Neural progenitor cell (in vitro differentiated cells): ENCODE measurements at regions not wholly inside any gene's neighbourhood (a gene's known extent, or its start where the extent isn't known, plus 50 kb on each side); places are given as distances from the start of the nearest gene placed in this dataset.

Experiments used
- DNase-seq: peaks from one replicate; pipeline ENCODE4 v3.0.0-alpha.2; 2016; ENCODE audit warnings: low spot score
- H2AFZ ChIP-seq: fragments of 200-600 bp; sonication (generic); replicated peaks from 2 replicates; pipeline ENCODE4 v1.6.1; 2016; ENCODE audit warnings: antibody characterized with exemption
- H3F3A ChIP-seq: fragments of 200-600 bp; sonication (generic); 2 replicates; pipeline ENCODE4 v1.6.1; 2016; ENCODE audit warnings: antibody characterized with exemption, low read depth
- H3K27ac ChIP-seq: fragments of 200-600 bp; sonication (generic); 2 replicates; pipeline ENCODE4 v1.5.1; 2016; ENCODE audit warnings: mild to moderate bottlenecking
- H3K27me3 ChIP-seq: fragments of 200-600 bp; sonication (generic); 2 replicates; pipeline ENCODE4 v1.6.1; 2016; ENCODE audit warnings: mild to moderate bottlenecking, moderate library complexity
- H3K36me3 ChIP-seq: fragments of 200-600 bp; sonication (generic); 2 replicates; pipeline ENCODE4 v1.5.1; 2016
- H3K4me1 ChIP-seq: fragments of 200-600 bp; sonication (generic); 2 replicates; pipeline ENCODE4 v1.6.1; 2016; ENCODE audit warnings: mixed run types
- H3K4me2 ChIP-seq: fragments of 200-600 bp; sonication (generic); 2 replicates; pipeline ENCODE4 v1.6.1; 2016
- H3K4me3 ChIP-seq: fragments of 200-600 bp; sonication (generic); 2 replicates; pipeline ENCODE4 v1.5.1; 2016
- H3K79me2 ChIP-seq: fragments of 200-600 bp; sonication (generic); 2 replicates; pipeline ENCODE4 v1.6.1; 2016; ENCODE audit warnings: low read depth
- H3K9ac ChIP-seq: fragments of 200-600 bp; sonication (generic); 2 replicates; pipeline ENCODE4 v1.6.1; 2016
- H3K9me3 ChIP-seq: fragments of 200-600 bp; sonication (generic); 2 replicates; pipeline ENCODE4 v1.5.1; 2016; ENCODE audit warnings: low read depth
- H4K20me1 ChIP-seq: fragments of 200-600 bp; sonication (generic); 2 replicates; pipeline ENCODE4 v1.6.1; 2016; ENCODE audit warnings: low read depth
- H3K27ac Mint-ChIP-seq: 3 replicates; pipeline ENCODE4 v1.8.0; 2021; ENCODE audit warnings: mixed read lengths
- H3K27me3 Mint-ChIP-seq: 2 replicates; pipeline ENCODE4 v1.8.0; 2022; ENCODE audit warnings: low read depth, mild to moderate bottlenecking, inconsistent platforms, moderate library complexity, mixed read lengths; ENCODE audit not compliant: insufficient read depth
- H3K36me3 Mint-ChIP-seq: 3 replicates; pipeline ENCODE4 v1.8.0; 2021; ENCODE audit warnings: mixed read lengths
- H3K4me1 Mint-ChIP-seq: 3 replicates; pipeline ENCODE4 v1.8.0; 2021; ENCODE audit warnings: mixed read lengths
- H3K4me3 Mint-ChIP-seq: 3 replicates; pipeline ENCODE4 v1.8.0; 2021; ENCODE audit warnings: mild to moderate bottlenecking, moderate library complexity, mixed read lengths
- H3K9me3 Mint-ChIP-seq: 3 replicates; pipeline ENCODE4 v1.8.0; 2020; ENCODE audit warnings: mixed read lengths
- CTCF ChIP-seq: fragments of 200-600 bp; sonication (generic); IDR thresholded peaks from 2 replicates; pipeline ENCODE4 v1.5.1; 2017; ENCODE audit warnings: antibody characterized with exemption, mild to moderate bottlenecking
- EZH2 ChIP-seq: fragments of 200-600 bp; sonication (generic); IDR thresholded peaks from 2 replicates; pipeline ENCODE4 v1.6.1; 2017; ENCODE audit warnings: antibody characterized with exemption, mild to moderate bottlenecking, moderate library complexity
- EZH2phosphoT487 ChIP-seq: fragments of 200-600 bp; sonication (generic); IDR thresholded peaks from 2 replicates; pipeline ENCODE4 v1.6.1; 2017; ENCODE audit warnings: antibody characterized with exemption

GRCh38 chr7:130937016-130937415 lies 203.0 kb upstream of the KLF14 start:
- Mint-ChIP-seq H3K4me1 (peaks cover 28% of the 10 kb centered on the region), H3K27me3 (peaks cover 10% of the 10 kb centered on the region), H3K4me3 (no peak overlapping the region), H3K36me3 (no peaks in the 10 kb centered on the region), H3K9me3 (no peaks in the 10 kb centered on the region), H3K27ac (no peak overlapping the region)
- Histone ChIP-seq H3K4me1 (peaks cover 29% of the 10 kb centered on the region), H3K9ac (no peak overlapping the region), H3F3A (no peaks in the 10 kb centered on the region), H3K4me2 (no peak overlapping the region), H3K27me3 (no peaks in the 10 kb centered on the region), H3K79me2 (no peaks in the 10 kb centered on the region), H3K9me3 (no peaks in the 10 kb centered on the region), H3K36me3 (no peaks in the 10 kb centered on the region), H2AFZ (no peak overlapping the region), H4K20me1 (no peaks in the 10 kb centered on the region), H3K4me3 (no peak overlapping the region), H3K27ac (no peak overlapping the region)
- no peak for TF ChIP-seq EZH2
- no peak for DNase-seq

DNA sequence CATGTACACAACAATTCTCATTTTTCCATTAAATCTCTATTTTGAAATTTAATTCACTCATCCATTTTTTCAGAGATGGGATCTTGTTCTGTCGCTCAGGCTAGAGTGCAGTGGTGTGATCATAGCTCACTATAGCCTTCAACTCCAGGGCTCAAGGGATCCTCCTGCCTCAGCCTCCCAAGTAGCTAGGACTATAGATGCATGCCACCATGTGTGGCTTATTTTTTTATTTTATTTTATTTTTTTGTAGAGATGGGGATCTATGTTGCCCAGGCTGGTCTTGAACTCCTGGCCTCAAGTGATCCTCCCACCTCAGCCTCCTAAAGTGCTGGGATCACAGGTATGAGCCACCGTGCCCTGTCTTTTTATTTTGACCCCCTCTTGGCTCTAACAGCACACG lies 203.8 kb upstream of the KLF14 start:
- Histone ChIP-seq H3K9me3 (no peaks in the 10 kb centered on the region), H3K4me1 (peaks cover 29% of the 10 kb centered on the region), H3F3A (no peaks in the 10 kb centered on the region), H2AFZ (no peak overlapping the region), H3K79me2 (no peaks in the 10 kb centered on the region), H3K4me2 (no peak overlapping the region), H3K9ac (no peak overlapping the region), H3K4me3 (no peak overlapping the region), H4K20me1 (no peaks in the 10 kb centered on the region), H3K36me3 (no peaks in the 10 kb centered on the region), H3K27me3 (no peaks in the 10 kb centered on the region), H3K27ac (no peak overlapping the region)
- Mint-ChIP-seq H3K27me3 (peaks cover 10% of the 10 kb centered on the region), H3K36me3 (no peaks in the 10 kb centered on the region), H3K4me1 (peaks cover 36% of the 10 kb centered on the region), H3K4me3 (no peak overlapping the region), H3K27ac (no peak overlapping the region), H3K9me3 (no peaks in the 10 kb centered on the region)
- no peak for DNase-seq
- TF ChIP-seq EZH2 (no peak), EZH2phosphoT487 (no peak)

GRCh38 chr7:130938661-130939060 lies 204.7 kb upstream of the KLF14 start:
- Histone ChIP-seq H3K9me3 (no peaks in the 10 kb centered on the region), H3K4me1 (peaks cover 29% of the 10 kb centered on the region), H3K4me2 (no peak overlapping the region), H3K27ac (peak overlapping the region; percentile 23), H3K79me2 (no peaks in the 10 kb centered on the region), H3K36me3 (no peaks in the 10 kb centered on the region), H3K4me3 (no peak overlapping the region), H3K27me3 (no peaks in the 10 kb centered on the region), H3F3A (no peaks in the 10 kb centered on the region), H3K9ac (no peak overlapping the region), H2AFZ (no peak overlapping the region), H4K20me1 (no peaks in the 10 kb centered on the region)
- H3K4me1 Mint-ChIP-seq, result peaks cover 44% of the 10 kb centered on the region
- H3K9me3 Mint-ChIP-seq, result no peaks in the 10 kb centered on the region
- H3K27me3 Mint-ChIP-seq, result peaks cover 10% of the 10 kb centered on the region
- TF ChIP-seq EZH2phosphoT487, result no peak
- no peak for TF ChIP-seq CTCF
- no peak for TF ChIP-seq EZH2
- no peaks in the 10 kb centered on the region for H3K36me3 Mint-ChIP-seq
- no peak overlapping the region for H3K4me3 Mint-ChIP-seq
- no peak overlapping the region for H3K27ac Mint-ChIP-seq
- DNase-seq, result no peak

DNA sequence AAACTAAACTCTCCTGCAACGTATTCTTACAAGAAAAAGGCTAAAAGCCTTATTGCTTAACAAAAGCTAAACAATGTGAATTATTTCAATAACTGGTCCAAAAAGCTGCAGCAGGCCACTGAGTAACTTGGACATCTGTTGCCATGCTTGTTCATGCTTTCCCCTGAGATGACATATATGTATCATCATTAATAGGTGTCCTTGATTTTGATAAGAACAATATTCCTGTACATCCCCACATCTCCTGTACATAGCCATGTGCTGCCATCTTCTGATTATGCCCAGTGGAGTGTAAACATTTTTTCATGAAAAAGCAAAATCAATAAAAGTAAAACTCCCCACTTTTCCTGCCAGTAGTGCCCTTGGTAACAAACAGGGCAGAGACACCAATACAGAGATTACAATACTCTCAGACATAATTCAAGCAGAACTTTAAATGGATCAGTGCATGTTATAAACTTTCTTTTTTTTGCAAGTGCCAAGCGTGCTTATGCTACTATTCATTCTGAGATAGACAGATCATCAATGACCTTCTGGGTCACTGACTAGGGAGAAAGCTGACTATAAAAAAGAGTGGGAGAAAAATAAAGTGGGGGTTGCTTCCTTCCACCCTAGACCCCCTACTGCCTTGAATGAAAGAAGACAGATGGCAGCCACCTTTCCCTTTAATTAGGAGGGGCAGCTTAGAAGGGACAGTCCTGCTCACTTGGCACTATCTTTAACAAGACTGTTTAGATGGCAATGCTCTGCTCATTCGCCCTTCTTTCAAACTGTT lies 205.5 kb upstream of the KLF14 start:
- Histone ChIP-seq H3F3A (no peaks in the 10 kb centered on the region), H3K79me2 (no peaks in the 10 kb centered on the region), H4K20me1 (no peaks in the 10 kb centered on the region), H3K27ac (no peak overlapping the region), H3K4me3 (no peak overlapping the region), H3K4me1 (peaks cover 29% of the 10 kb centered on the region), H3K9me3 (no peaks in the 10 kb centered on the region), H3K27me3 (no peaks in the 10 kb centered on the region), H3K36me3 (no peaks in the 10 kb centered on the region), H3K4me2 (peak overlapping the region; percentile 34), H3K9ac (no peak overlapping the region), H2AFZ (no peak overlapping the region)
- H3K36me3 Mint-ChIP-seq, result no peaks in the 10 kb centered on the region
- peaks cover 46% of the 10 kb centered on the region for H3K4me1 Mint-ChIP-seq
- no peak overlapping the region for H3K27ac Mint-ChIP-seq
- no peak for TF ChIP-seq CTCF
- TF ChIP-seq EZH2phosphoT487, result no peak
- no peak for TF ChIP-seq EZH2
- no peaks in the 10 kb centered on the region for H3K9me3 Mint-ChIP-seq
- peak overlapping the region; percentile 8 for H3K4me3 Mint-ChIP-seq
- peak; percentile 53 for DNase-seq
- peaks cover 10% of the 10 kb centered on the region for H3K27me3 Mint-ChIP-seq
